B cell (primary cell): ENCODE measurements at regions not wholly inside any gene's neighbourhood (a gene's known extent, or its start where the extent isn't known, plus 50 kb on each side); places are given as distances from the start of the nearest gene placed in this dataset.

Source experiments
- ATAC-seq: fragments of 200-7000 bp; cut with Tn5 transposase; one replicate; pipeline ENCODE4 v1.10.0; 2021; ENCODE audit warnings: low read depth, mild to moderate bottlenecking, moderate number of reproducible peaks, moderate library complexity
- CTCF ChIA-PET: fragments of 350-600 bp; sonication (Branson Sonifier 250); formaldehyde crosslinking; loops from one replicate; lab custom pipeline; 2021; ENCODE audit warnings: antibody characterized with exemption, inconsistent platforms; lab: Charles Lee
- POLR2A ChIA-PET: fragments of 350-600 bp; sonication (Branson Sonifier 250); formaldehyde crosslinking; loops from one replicate; lab custom pipeline; 2021; ENCODE audit warnings: antibody characterized with exemption; lab: Charles Lee
- DNase-seq: peaks from one replicate; pipeline ENCODE4 v3.0.0; 2013
- H2AFZ ChIP-seq: 2 replicates; pipeline ENCODE4 v1.6.1; 2012; ENCODE audit warnings: mild to moderate bottlenecking, low read depth, low read length; ENCODE audit not compliant: insufficient read depth, poor library complexity, severe bottlenecking
- H3K27ac ChIP-seq, 2 donors: 1 replicate in 1 of 2; 2 replicates in 1 of 2; pipeline ENCODE4 v1.5.1; 2012 to 2013; ENCODE audit warnings: low read length in 2 of 2, mild to moderate bottlenecking in 2 of 2, moderate library complexity in 1 of 2
- H3K27me3 ChIP-seq, 4 experiments: fragments of 200-600 bp in 1 of 4; sonication (generic) in 1 of 4; replicated peaks in 1 of 4; 1 replicate in 2 of 4; 2 replicates in 2 of 4; pipeline versions ENCODE4 v1.6.1 to v1.7.0; 2013 to 2016; ENCODE audit warnings: low read length in 3 of 4, mild to moderate bottlenecking in 2 of 4, mixed read lengths in 1 of 4, moderate library complexity in 1 of 4; ENCODE audit not compliant: insufficient read depth in 4 of 4, control insufficient read depth in 3 of 4; ENCODE audit errors: control extremely low read depth in 1 of 4
- H3K36me3 ChIP-seq, 2 experiments: replicated peaks in 1 of 2; 1 replicate in 1 of 2; 2 replicates in 1 of 2; pipeline versions ENCODE4 v1.6.1 to v1.7.1; 2013; ENCODE audit warnings: low read length in 1 of 2; ENCODE audit not compliant: insufficient read depth in 2 of 2, control insufficient read depth in 1 of 2; ENCODE audit errors: control extremely low read depth in 1 of 2, extremely low read depth in 1 of 2
- H3K4me1 ChIP-seq, 2 donors: fragments of 200-600 bp in 1 of 2; sonication (generic) in 1 of 2; 1 replicate in 1 of 2; 2 replicates in 1 of 2; pipeline versions ENCODE4 v1.5.1 to v1.6.1; 2013 to 2017; ENCODE audit warnings: low read length in 2 of 2; ENCODE audit not compliant: control insufficient read depth in 2 of 2, insufficient read depth in 2 of 2
- H3K4me2 ChIP-seq: replicated peaks from 2 replicates; pipeline ENCODE3; 2012; ENCODE audit warnings: mild to moderate bottlenecking, low read depth, low read length; ENCODE audit not compliant: poor library complexity, severe bottlenecking
- H3K4me3 ChIP-seq, 5 experiments: fragments of 200-600 bp in 1 of 5; sonication (generic) in 1 of 5; 1 replicate in 3 of 5; 2 replicates in 2 of 5; pipeline versions ENCODE4 v1.5.1 to v1.7.0; 2011 to 2016; ENCODE audit warnings: low read length in 4 of 5, mild to moderate bottlenecking in 4 of 5, low read depth in 2 of 5, control low read depth in 1 of 5, moderate library complexity in 1 of 5; ENCODE audit not compliant: insufficient read depth in 1 of 5; ENCODE audit errors: control extremely low read depth in 1 of 5, extremely low read depth in 1 of 5
- H3K79me2 ChIP-seq: fragments of 200-600 bp; sonication (generic); one replicate; pipeline ENCODE4 v1.6.0; 2016; ENCODE audit warnings: low read length; ENCODE audit not compliant: control insufficient read depth, insufficient read depth
- H3K9ac ChIP-seq: fragments of 200-600 bp; sonication (generic); 2 replicates; pipeline ENCODE4 v1.6.1; 2017; ENCODE audit warnings: mild to moderate bottlenecking, low read length, moderate library complexity
- H3K9me3 ChIP-seq, 3 donors: one replicate each; pipeline versions ENCODE4 v1.6.1 to v1.7.1; 2013; ENCODE audit warnings: low read length in 2 of 3; ENCODE audit not compliant: control insufficient read depth in 2 of 3, insufficient read depth in 1 of 3; ENCODE audit errors: control extremely low read depth in 1 of 3
- H4K20me1 ChIP-seq: 2 replicates; pipeline ENCODE4 v1.6.0; 2012; ENCODE audit warnings: mild to moderate bottlenecking, low read length; ENCODE audit not compliant: insufficient read depth, control insufficient read depth, poor library complexity, severe bottlenecking
- H3K27ac Mint-ChIP-seq: one replicate; pipeline ENCODE4 v1.8.0; 2021; ENCODE audit warnings: mixed read lengths
- H3K27me3 Mint-ChIP-seq: one replicate; pipeline ENCODE4 v1.8.0; 2021; ENCODE audit warnings: mixed read lengths
- H3K4me1 Mint-ChIP-seq: one replicate; pipeline ENCODE4 v1.8.0; 2021; ENCODE audit warnings: mixed read lengths
- H3K4me3 Mint-ChIP-seq: one replicate; pipeline ENCODE4 v1.8.0; 2021; ENCODE audit warnings: mixed read lengths
- H3K9me3 Mint-ChIP-seq: one replicate; pipeline ENCODE4 v1.8.0; 2022; ENCODE audit warnings: mixed read lengths; ENCODE audit not compliant: insufficient read depth
- EZH2 ChIP-seq: IDR thresholded peaks from 2 replicates; pipeline ENCODE4 v1.6.1; 2012; ENCODE audit warnings: borderline replicate concordance, low read depth, mild to moderate bottlenecking, moderate library complexity, low read length; ENCODE audit not compliant: insufficient read depth, poor library complexity, severe bottlenecking
- WGBS: methylation state at CpG from one replicate; pipeline ENCODE4 v1.1.5; 2013; ENCODE audit warnings: missing lambda C conversion rate; ENCODE audit not compliant: insufficient coverage; 5-methylcytosine and 5-hydroxymethylcytosine counted together
- intact Hi-C: fragments of 100-400 bp; cut with micrococcal nuclease; formaldehyde crosslinking; loops from one replicate; pipeline ENCODE4 v1.10.0; 2022
- TF ChIP-seq, protein P1 (sequence below): fragments of 200-600 bp; IDR thresholded peaks from one replicate; pipeline ENCODE4 v1.8.0; 2022; ENCODE audit warnings: antibody characterized with exemption, mild to moderate bottlenecking

- intact Hi-C loops = no loop called here
- H3K4me3 Mint-ChIP-seq = no peak overlapping the region
- POLR2A ChIA-PET = no interaction called here
- Histone ChIP-seq H3K27me3 (no peaks in the 10 kb centered on the region), H3K9ac (no peak overlapping the region), H3K4me2 (no peak overlapping the region), H3K27ac (no peak overlapping the region), H3K4me3 (no peak overlapping the region), H3K4me1 (no peaks in the 10 kb centered on the region), H4K20me1 (no peaks in the 10 kb centered on the region), H2AFZ (no peak overlapping the region), H3K36me3 (no peaks in the 10 kb centered on the region), H3K79me2 (no peaks in the 10 kb centered on the region), H3K9me3 (peaks cover 0 to 3% (median 0%) of the 10 kb centered on the region in 3 donors)
- ATAC-seq (no peak), DNase-seq (no peak)
- CTCF ChIA-PET = no interaction called here
- peaks cover 14% of the 10 kb centered on the region for H3K27me3 Mint-ChIP-seq
- H3K4me1 Mint-ChIP-seq = no peaks in the 10 kb centered on the region
- TF ChIP-seq, protein P1, sequence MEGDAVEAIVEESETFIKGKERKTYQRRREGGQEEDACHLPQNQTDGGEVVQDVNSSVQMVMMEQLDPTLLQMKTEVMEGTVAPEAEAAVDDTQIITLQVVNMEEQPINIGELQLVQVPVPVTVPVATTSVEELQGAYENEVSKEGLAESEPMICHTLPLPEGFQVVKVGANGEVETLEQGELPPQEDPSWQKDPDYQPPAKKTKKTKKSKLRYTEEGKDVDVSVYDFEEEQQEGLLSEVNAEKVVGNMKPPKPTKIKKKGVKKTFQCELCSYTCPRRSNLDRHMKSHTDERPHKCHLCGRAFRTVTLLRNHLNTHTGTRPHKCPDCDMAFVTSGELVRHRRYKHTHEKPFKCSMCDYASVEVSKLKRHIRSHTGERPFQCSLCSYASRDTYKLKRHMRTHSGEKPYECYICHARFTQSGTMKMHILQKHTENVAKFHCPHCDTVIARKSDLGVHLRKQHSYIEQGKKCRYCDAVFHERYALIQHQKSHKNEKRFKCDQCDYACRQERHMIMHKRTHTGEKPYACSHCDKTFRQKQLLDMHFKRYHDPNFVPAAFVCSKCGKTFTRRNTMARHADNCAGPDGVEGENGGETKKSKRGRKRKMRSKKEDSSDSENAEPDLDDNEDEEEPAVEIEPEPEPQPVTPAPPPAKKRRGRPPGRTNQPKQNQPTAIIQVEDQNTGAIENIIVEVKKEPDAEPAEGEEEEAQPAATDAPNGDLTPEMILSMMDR = no peak
- no peak for TF ChIP-seq EZH2
- no peaks in the 10 kb centered on the region for H3K9me3 Mint-ChIP-seq
- WGBS = no CpG with 5 or more reads among the region's 1 CpG
- no peak overlapping the region for H3K27ac Mint-ChIP-seq
Observed at GRCh38 chr12:105937009-105937408, 201.7 kb downstream of the NUAK1 start.

DNA sequence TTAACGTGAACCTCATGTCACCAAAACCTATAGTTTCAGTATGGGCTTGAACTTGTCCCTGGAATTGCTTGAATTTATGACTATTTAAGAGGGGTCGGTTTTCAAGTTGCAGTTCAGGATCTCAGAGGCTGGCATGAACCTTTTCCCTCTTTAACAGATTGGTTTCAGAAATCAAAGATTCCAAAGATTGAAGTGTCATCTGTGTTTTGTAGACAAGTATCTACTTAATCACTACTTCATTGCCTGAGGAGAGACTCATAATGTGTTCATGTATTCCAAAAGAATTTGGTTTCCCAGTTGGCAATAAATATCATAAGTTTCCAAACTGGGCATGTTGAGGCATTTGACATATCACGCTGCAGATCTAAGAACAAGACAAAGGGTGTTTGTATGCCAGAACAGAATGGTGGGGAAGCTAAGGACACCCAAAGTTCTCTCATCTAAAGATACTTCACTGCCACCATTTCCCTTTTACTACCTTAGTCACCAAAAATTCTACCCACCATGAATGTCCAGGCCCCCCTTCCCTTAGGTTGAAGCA is 199.5 kb downstream of the NUAK1 start:
- DNase-seq (no peak), ATAC-seq (no peak)
- Histone ChIP-seq H3K9ac (no peak overlapping the region), H3K27ac (no peak overlapping the region), H3K4me1 (no peaks in the 10 kb centered on the region), H3K4me2 (no peak overlapping the region), H3K4me3 (no peak overlapping the region), H2AFZ (no peak overlapping the region), H3K79me2 (no peaks in the 10 kb centered on the region), H3K27me3 (no peaks in the 10 kb centered on the region), H3K9me3 (peaks cover 1 to 2% (median 2%) of the 10 kb centered on the region in 3 donors), H4K20me1 (no peaks in the 10 kb centered on the region), H3K36me3 (no peaks in the 10 kb centered on the region)
- TF ChIP-seq, protein P1 = no peak
- TF ChIP-seq EZH2 = no peak
- no peak overlapping the region for H3K27ac Mint-ChIP-seq
- H3K4me3 Mint-ChIP-seq = no peak overlapping the region
- H3K4me1 Mint-ChIP-seq = no peaks in the 10 kb centered on the region
- WGBS = 100% methylated on average over 1 of the region's 3 CpGs
- H3K9me3 Mint-ChIP-seq = peaks cover 2% of the 10 kb centered on the region
- intact Hi-C loops = no loop called here
- ChIA-PET POLR2A (no interaction called here), CTCF (no interaction called here)
- H3K27me3 Mint-ChIP-seq = peaks cover 14% of the 10 kb centered on the region
